ENCODE measurements at regions not wholly inside any gene's neighbourhood (a gene's known extent, or its start where the extent isn't known, plus 50 kb on each side); places are given as distances from the start of the nearest gene placed in this dataset.

- TF ChIP-seq POLR2A (IDR thresholded peaks at IDR 0.05) (no peak), CTCF (IDR thresholded peaks at IDR 0.05) (no peak), POLR2AphosphoS5 (IDR thresholded peaks at IDR 0.05) (no peak)
Observed at GRCh38 chr7:83738291-83738835, 89.4 kb upstream of the SEMA3E start.

Data from stomach (tissue), 4 donors.